ENCODE measurements at regions not wholly inside any gene's neighbourhood (a gene's known extent, or its start where the extent isn't known, plus 50 kb on each side); places are given as distances from the start of the nearest gene placed in this dataset.

DNA sequence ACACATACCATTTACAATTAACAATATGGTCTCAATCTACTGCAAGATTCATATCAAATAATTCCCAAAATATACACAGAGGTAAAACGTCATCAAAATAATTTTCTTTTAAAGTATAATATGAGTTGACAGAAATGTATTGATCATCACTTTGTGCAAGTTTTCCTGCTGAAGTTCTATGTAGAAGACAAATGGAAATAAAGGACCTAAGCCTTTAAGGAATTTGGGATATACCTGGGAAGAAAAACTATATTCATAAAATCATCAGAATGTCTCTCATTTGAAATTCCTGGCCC, 61.1 kb upstream of the DAAM1 start:
- no peak for TF ChIP-seq CTCF (IDR thresholded peaks at IDR 0.05; ENCODE audit: extremely low read depth, insufficient read depth, missing control alignments)
- in situ Hi-C loops (cut with MboI; ENCODE audit: low pct_unique_long_range_greater_than_20kb, low sequenced_read_pairs, unreplicated experiment) = loop anchor here (5.0 kb wide), 1 partner anchor 315 kb away; no protein-coding TSS in a partner anchor
- DNase-seq (ENCODE audit: low spot score) = no peak

- in situ Hi-C loops (cut with MboI; ENCODE audit: low pct_unique_long_range_greater_than_20kb, low sequenced_read_pairs, unreplicated experiment) = no loop called here
- TF ChIP-seq CTCF (IDR thresholded peaks at IDR 0.05; ENCODE audit: extremely low read depth, insufficient read depth, missing control alignments) = no peak
Observed at GRCh38 chr14:59130462-59130861, 58.0 kb upstream of the DAAM1 start.

DNA sequence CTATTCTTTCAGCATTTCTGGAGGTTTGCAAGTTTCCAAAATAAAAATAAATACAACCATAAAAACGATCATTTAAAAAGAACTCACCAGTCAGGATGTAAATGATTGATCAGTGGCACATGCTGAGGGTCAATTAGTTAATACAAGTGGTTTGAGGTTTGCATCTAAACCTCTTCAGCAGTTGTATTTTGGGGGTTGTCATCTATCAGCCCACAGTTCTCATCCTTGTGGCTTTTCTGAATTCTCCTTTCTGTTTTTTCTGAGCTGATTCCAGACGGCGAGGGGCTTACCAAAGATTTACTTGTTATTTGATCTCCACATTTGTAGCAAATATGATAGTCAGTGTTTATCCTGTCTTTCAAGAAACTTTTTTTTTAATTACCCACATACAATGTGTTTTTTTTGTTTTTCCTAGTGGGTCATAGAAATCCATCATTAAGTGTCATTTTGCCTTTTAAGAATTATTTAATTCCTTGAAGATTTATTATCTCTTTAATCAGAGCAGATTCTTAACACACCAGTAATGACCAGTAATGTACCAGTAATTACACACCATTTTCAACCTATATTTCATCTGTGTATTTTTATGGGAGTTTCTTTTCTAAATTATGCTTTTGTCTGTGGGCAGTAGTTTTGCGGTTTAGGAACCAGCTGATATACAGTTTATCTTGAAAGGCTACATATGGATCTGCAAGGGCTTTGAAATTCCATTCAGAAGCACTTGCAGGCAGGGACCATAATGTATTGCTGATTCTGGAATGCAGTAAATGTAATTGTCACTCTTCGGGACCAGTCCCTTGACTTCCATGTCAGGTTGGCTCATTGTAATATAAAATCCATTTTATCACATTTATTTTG, 56.3 kb upstream of the DAAM1 start:
- in situ Hi-C loops (cut with MboI; ENCODE audit: low pct_unique_long_range_greater_than_20kb, low sequenced_read_pairs, unreplicated experiment) = no loop called here

More at GRCh38 chr14:59130462-59130861, 58.0 kb upstream of the DAAM1 start:
- DNase-seq (ENCODE audit: low spot score) = no peak

DNA sequence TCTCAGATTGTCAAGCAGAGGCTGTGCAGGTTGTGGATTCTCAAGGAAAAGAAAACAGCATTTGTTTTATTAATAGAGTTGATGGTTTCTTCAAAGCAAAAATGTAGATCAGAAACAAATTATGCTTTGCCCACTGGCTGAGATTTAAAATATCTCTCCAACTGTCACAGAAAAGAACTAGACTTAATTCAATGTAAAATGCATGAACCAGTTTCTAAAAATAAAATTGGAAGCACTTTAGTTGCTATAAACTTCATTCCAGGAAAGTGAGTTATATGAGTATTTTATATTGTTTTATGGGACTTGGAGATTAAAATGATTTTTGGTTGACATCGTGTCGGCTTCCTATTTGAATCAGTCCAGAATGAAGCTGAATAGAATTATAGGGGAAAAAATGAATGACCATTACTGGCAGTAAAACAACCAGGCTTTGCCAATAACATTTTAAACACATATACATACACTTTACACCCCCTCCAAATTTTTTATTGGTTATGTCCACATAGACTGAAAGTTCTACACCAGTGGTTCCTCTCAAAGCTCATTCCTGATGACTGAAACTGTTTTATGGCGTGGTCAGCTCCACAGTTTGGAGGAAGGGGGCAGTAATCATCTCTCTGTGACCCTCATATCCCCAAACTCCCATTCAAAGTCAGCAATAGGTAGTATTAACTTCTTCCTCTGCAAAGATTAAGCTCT, 55.5 kb upstream of the DAAM1 start:
- in situ Hi-C loops (cut with MboI; ENCODE audit: low pct_unique_long_range_greater_than_20kb, low sequenced_read_pairs, unreplicated experiment) = no loop called here
- TF ChIP-seq CTCF (IDR thresholded peaks at IDR 0.05; ENCODE audit: extremely low read depth, insufficient read depth, missing control alignments) = peak; percentile 8
- DNase-seq (ENCODE audit: low spot score) = no peak

More for the DNA sequence above, 56.3 kb upstream of the DAAM1 start:
- DNase-seq (ENCODE audit: low spot score) = no peak
- TF ChIP-seq CTCF (IDR thresholded peaks at IDR 0.05; ENCODE audit: extremely low read depth, insufficient read depth, missing control alignments) = no peak

DNA sequence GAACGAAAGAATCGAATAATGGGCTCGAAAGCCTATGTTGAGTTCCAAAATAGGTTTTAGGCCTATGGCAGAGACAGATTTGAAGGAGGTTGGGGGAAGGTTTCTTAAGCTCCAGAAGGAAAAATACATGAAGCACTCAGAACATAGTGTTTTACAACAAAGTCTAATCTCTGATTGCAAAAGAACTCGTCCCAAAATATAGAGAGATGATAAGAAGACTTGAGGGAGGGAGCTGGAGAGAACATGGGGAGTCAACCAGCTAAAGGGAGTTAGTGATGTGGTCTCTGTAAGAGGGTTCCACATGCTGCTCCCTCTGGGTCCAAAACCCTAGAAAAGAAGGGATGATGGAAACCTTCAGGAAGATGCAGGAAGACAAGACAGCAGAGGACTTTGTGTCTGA, 54.8 kb upstream of the DAAM1 start:
- no peak for DNase-seq (ENCODE audit: low spot score)
- no peak for TF ChIP-seq CTCF (IDR thresholded peaks at IDR 0.05; ENCODE audit: extremely low read depth, insufficient read depth, missing control alignments)
- in situ Hi-C loops (cut with MboI; ENCODE audit: low pct_unique_long_range_greater_than_20kb, low sequenced_read_pairs, unreplicated experiment) = no loop called here

- DNase-seq (ENCODE audit: low spot score) = no peak
- in situ Hi-C loops (cut with MboI; ENCODE audit: low pct_unique_long_range_greater_than_20kb, low sequenced_read_pairs, unreplicated experiment) = no loop called here
- TF ChIP-seq CTCF (IDR thresholded peaks at IDR 0.05; ENCODE audit: extremely low read depth, insufficient read depth, missing control alignments) = no peak
Observed at GRCh38 chr14:59134307-59134706, 54.2 kb upstream of the DAAM1 start.

Measured in GM13977 (cell line).